ENCODE measurements at regions not wholly inside any gene's neighbourhood (a gene's known extent, or its start where the extent isn't known, plus 50 kb on each side); places are given as distances from the start of the nearest gene placed in this dataset.

GRCh38 chr2:228678110-228678509 is 496.6 kb upstream of the SPHKAP start:
- Histone ChIP-seq H3K9me3 (ENCODE audit: low read length) (no peaks in the 10 kb centered on the region), H3K27me3 (ENCODE audit: low read length) (peaks cover 17% of the 10 kb centered on the region; the same call in 1 of the 2 replicates)

GRCh38 chr2:228675646-228676045 is 494.2 kb upstream of the SPHKAP start:
- no peaks in the 10 kb centered on the region for H3K9me3 ChIP-seq (ENCODE audit: low read length)
- intact Hi-C loops (cut with micrococcal nuclease): no loop called here
- no peak overlapping the region for H3K4me2 ChIP-seq (ENCODE audit: low read length)
- no peak for DNase-seq
- no peak overlapping the region for H3K27ac ChIP-seq (ENCODE audit: low read length)
- H2AFZ ChIP-seq (ENCODE audit: low read length): no peak overlapping the region
- H3K79me2 ChIP-seq (ENCODE audit: low read length): no peaks in the 10 kb centered on the region
- H3F3A ChIP-seq (ENCODE audit: low read length, unreplicated experiment): no peaks in the 10 kb centered on the region
- ATAC-seq: no peak
- H4K20me1 ChIP-seq (ENCODE audit: low read length): no peaks in the 10 kb centered on the region
- peaks cover 17% of the 10 kb centered on the region; the same call in 1 of the 2 replicates for H3K27me3 ChIP-seq (ENCODE audit: low read length)
- no peaks in the 10 kb centered on the region for H3K4me1 ChIP-seq (ENCODE audit: insufficient read depth, low read length)
- no peak overlapping the region for H3K9ac ChIP-seq (ENCODE audit: low read length)
- H3K4me3 ChIP-seq (ENCODE audit: low read length): no peak overlapping the region
- TF ChIP-seq EZH2 (IDR thresholded peaks at IDR 0.05; ENCODE audit: low read length, unreplicated experiment): no peak
- no peak for TF ChIP-seq CTCF (conservative IDR thresholded peaks at IDR 0.05; ENCODE audit: low read depth, low read length)
- no peak for TF ChIP-seq EZH2phosphoT487 (IDR thresholded peaks at IDR 0.05; ENCODE audit: borderline replicate concordance, low read length)
- H3K36me3 ChIP-seq (ENCODE audit: low read depth, low read length): no peaks in the 10 kb centered on the region
- CTCF ChIA-PET: no interaction called here
- POLR2A ChIA-PET (ENCODE audit: unreplicated experiment): interaction anchor here (0.5 kb wide), 1 partner anchor 10 kb away, joined by 3 read pairs; no protein-coding TSS in a partner anchor
- no TSS peak for BruUV-seq (replicated peaks)
- no peaks in the 10 kb centered on the region for H3K9me2 ChIP-seq (replicated peaks; ENCODE audit: low read length)

More at GRCh38 chr2:228678110-228678509, 496.6 kb upstream of the SPHKAP start:
- Histone ChIP-seq H2AFZ (ENCODE audit: low read length) (no peak overlapping the region), H4K20me1 (ENCODE audit: low read length) (no peaks in the 10 kb centered on the region), H3K36me3 (ENCODE audit: low read depth, low read length) (no peaks in the 10 kb centered on the region), H3K9ac (ENCODE audit: low read length) (no peak overlapping the region), H3K79me2 (ENCODE audit: low read length) (no peaks in the 10 kb centered on the region), H3K9me2 (replicated peaks; ENCODE audit: low read length) (no peaks in the 10 kb centered on the region), H3K4me2 (ENCODE audit: low read length) (no peak overlapping the region), H3K27ac (ENCODE audit: low read length) (no peak overlapping the region), H3K4me3 (ENCODE audit: low read length) (no peak overlapping the region), H3F3A (ENCODE audit: low read length, unreplicated experiment) (no peaks in the 10 kb centered on the region), H3K4me1 (ENCODE audit: insufficient read depth, low read length) (no peaks in the 10 kb centered on the region)
- CTCF ChIA-PET: no interaction called here
- DNase-seq (no peak), ATAC-seq (no peak)
- intact Hi-C loops (cut with micrococcal nuclease): no loop called here
- POLR2A ChIA-PET (ENCODE audit: unreplicated experiment): no interaction called here
- BruUV-seq (replicated peaks): no TSS peak
- TF ChIP-seq EZH2phosphoT487 (IDR thresholded peaks at IDR 0.05; ENCODE audit: borderline replicate concordance, low read length) (no peak), EZH2 (IDR thresholded peaks at IDR 0.05; ENCODE audit: low read length, unreplicated experiment) (no peak), CTCF (conservative IDR thresholded peaks at IDR 0.05; ENCODE audit: low read depth, low read length) (no peak)

GRCh38 chr2:228675091-228675490 is 493.6 kb upstream of the SPHKAP start:
- no peaks in the 10 kb centered on the region for H3K9me2 ChIP-seq (replicated peaks; ENCODE audit: low read length)
- H3K4me3 ChIP-seq (ENCODE audit: low read length): no peak overlapping the region
- ATAC-seq (no peak), DNase-seq (peak; percentile 32)
- intact Hi-C loops (cut with micrococcal nuclease): no loop called here
- no peaks in the 10 kb centered on the region for H3K79me2 ChIP-seq (ENCODE audit: low read length)
- BruUV-seq (replicated peaks): no TSS peak
- CTCF ChIA-PET: no interaction called here
- no peaks in the 10 kb centered on the region for H3F3A ChIP-seq (ENCODE audit: low read length, unreplicated experiment)
- H3K27ac ChIP-seq (ENCODE audit: low read length): no peak overlapping the region
- no peaks in the 10 kb centered on the region for H4K20me1 ChIP-seq (ENCODE audit: low read length)
- no peak overlapping the region for H3K9ac ChIP-seq (ENCODE audit: low read length)
- H3K9me3 ChIP-seq (ENCODE audit: low read length): no peaks in the 10 kb centered on the region
- peaks cover 17% of the 10 kb centered on the region; the same call in 1 of the 2 replicates for H3K27me3 ChIP-seq (ENCODE audit: low read length)
- no peaks in the 10 kb centered on the region for H3K4me1 ChIP-seq (ENCODE audit: insufficient read depth, low read length)
- H3K36me3 ChIP-seq (ENCODE audit: low read depth, low read length): no peaks in the 10 kb centered on the region
- H2AFZ ChIP-seq (ENCODE audit: low read length): no peak overlapping the region
- H3K4me2 ChIP-seq (ENCODE audit: low read length): no peak overlapping the region
- POLR2A ChIA-PET (ENCODE audit: unreplicated experiment): no interaction called here
- TF ChIP-seq EZH2 (IDR thresholded peaks at IDR 0.05; ENCODE audit: low read length, unreplicated experiment) (no peak), CTCF (conservative IDR thresholded peaks at IDR 0.05; ENCODE audit: low read depth, low read length) (0 out of 2 replicates have a peak, but pooled peaks have one; percentile 9)
